Non-pigmented ciliary epithelial cell (primary cell): ENCODE measurements at regions not wholly inside any gene's neighbourhood (a gene's known extent, or its start where the extent isn't known, plus 50 kb on each side); places are given as distances from the start of the nearest gene placed in this dataset.

Experiments used
- DNase-seq: peaks from one replicate; pipeline ENCODE4 v3.0.0-alpha.2; 2010; ENCODE audit warnings: low read depth

GRCh38 chr12:113612793-113613192 lies 141.1 kb upstream of the LHX5 start:
- no peak for DNase-seq

DNA sequence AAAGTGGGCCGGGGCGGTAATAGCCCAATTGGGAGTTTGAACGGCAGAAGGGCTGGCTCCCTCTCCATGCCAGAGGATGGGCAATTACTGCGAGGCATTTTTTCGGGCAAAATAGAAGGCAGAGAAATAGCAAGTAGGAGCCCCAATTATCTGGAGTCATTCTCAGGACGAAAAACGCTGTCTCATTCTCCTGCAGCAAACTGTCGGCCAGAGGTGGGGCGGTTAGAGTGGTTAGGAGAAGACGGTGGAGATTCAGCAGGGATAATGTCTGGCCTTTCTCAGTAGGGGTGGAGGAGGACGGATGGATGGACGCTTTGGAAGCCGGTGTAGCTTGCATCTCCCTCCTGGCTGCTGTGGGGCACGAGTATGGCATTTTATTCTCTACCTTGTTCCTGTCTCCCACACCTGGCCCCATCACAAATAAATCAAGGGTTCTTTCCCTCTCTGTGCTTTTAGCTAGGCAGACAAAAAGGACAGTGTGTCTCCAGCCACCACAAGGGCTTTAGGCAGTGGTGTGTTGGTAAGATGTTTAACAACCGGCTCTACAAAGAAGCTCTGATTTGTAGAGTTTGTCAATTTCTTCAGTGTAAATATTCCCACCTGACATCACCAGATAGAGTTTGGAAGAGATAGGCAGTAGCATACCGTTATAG lies 140.5 kb upstream of the LHX5 start:
- no peak for DNase-seq

DNA sequence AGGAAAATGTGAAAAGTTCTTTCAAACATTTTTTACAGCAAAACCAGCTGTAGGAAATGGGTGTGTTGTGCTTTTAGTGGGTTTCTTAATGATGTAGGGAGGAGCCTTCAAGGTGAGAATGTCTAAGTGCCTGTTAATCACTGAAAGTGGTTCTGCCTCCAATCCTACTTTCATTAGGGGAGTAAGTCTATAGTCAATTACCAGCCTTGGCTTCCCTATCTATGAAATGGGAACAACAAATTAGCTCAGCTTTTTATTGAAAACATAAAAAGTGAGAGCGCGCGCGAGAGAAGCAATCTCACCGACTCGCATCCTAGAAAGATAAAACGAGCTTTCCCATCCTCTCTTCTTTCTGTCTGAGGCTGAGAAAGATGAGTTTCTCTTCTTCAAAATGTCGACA lies 140.0 kb upstream of the LHX5 start:
- DNase-seq = no peak

GRCh38 chr12:113610698-113611097 lies 139.0 kb upstream of the LHX5 start:
- DNase-seq = no peak

DNA sequence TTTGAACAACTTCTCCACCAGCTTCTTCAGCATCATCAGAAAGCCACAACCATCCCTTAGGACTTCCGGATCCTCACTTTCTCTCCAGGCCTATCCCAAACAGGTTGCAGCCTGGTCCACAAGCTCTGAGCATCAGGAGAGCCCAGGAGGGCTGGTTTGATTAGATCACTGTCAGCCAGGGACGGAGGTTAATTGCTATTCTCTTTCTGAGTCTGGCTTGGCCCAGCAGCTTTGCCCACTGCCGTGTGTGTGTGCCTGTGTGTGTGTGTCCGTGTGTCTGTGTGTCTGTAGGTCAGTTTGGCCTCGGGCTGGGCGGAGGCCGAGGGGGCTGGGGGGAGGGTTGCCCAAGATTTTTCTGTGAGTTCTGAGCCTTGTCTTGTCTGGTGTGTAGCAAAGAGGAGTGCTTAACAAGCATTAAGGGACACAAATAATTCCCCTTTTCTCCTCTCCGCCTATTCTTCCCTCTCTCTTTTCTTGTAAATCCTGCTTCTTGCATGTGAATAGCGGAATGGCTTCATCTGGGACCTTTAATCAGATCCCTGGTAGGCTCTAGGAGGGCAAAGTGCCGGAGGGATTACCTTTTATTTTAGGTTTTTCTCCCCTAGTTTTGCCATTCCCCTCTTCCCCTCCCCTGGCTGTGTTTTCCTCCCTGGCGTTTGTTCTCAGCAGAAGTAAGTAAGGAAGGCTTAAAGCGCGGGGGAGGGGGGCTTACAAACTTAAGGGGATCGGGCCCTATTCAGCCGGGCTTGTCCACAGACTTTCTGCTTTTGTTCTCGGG lies 138.2 kb upstream of the LHX5 start:
- no peak for DNase-seq

DNA sequence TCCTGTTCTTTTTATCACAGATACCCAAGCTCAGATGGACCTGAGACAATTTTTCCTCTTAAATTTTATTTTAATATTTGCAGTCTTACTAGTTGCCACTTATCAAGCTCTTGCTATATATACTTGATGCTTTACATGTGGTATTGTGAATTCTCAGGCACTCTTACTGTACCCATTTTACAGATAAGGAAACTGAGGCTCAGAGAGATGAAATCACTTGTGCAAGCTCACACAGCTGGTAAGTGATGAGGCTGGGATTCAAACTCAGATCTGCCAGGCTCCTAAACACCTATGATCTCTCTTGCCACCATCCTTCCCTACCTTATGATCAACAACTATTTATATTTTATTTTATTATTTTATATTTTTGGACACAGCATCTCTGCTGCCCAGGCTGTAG lies 133.0 kb upstream of the LHX5 start:
- no peak for DNase-seq

DNA sequence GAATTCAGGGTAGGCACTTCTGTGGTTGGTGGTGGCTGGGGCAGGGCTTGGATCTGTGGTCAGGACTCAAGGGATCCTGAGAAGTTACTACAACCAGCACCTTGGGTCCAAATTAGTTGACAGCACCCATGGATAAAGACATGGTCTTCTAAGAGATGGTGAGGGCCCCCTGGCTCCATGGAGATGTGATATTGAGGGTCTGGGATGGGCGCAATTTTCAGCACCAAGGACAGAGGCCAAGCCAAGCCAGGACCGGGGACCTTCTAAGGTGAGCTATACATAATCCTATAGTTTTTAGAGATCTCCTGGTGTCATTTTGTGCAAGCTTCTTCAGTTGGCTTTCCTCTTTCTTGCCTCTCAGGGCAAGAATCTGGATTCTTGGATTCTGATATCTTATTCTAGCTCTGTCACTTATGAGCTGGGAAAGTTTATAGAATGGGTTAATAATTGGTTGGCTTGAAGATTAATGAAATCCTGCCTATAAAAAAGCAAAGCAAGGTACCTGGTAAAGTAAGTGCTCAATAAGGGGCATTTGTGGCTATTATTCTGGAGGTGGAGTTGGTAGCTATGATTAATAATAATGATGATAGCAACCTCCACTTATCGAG lies 130.1 kb upstream of the LHX5 start:
- no peak for DNase-seq

DNA sequence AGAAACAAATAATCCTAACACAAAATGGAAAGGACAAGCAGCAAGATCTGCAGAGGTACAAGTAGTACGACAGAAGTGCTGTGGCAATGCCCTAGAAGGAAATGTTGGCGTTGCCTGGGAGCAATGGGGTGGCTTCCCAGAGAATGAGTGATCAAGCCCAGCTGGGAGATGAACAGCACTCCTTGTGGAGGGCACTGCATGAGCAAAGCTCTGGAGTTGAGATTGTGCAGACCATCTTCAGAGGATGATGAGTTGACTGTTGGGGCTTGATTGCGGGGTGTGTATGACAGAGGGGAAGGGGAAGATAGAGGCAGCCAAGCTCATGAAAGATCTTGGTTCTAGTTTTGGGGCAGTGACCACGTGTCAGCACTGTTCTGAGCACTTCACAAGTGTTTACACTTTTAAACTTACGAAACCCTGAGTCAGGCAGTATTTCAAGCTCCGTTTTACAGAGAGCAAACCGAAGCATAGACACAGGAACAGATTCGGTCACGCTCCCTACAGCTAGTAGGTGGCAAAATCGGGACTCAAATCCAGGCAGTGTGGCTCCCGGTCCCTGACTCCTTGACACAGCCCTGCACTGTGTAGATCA lies 127.2 kb upstream of the LHX5 start:
- DNase-seq = no peak

DNA sequence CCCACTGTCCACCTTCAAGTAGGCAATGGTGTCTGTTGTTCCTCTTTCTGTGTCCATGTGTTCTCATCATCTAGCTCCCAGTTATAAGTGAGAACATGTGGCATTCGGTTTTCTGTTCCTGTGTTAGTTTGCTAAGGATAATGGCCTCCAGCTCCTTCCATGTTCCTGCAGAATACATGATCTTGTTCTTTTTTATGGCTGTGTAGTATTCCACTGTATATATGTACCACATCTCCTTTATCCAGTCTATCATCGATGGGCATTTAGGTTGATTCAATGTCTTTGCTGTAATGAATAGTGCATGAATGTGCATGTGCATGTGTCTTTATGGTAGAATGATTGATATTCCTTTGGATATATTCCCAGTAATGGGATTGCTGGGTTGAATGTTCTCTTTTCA lies 123.3 kb upstream of the LHX5 start:
- DNase-seq = no peak

GRCh38 chr12:113591480-113591974 lies 119.9 kb upstream of the LHX5 start:
- DNase-seq = no peak

GRCh38 chr12:113589437-113589836 lies 117.8 kb upstream of the LHX5 start:
- DNase-seq = no peak

GRCh38 chr12:113587720-113588119 lies 116.0 kb upstream of the LHX5 start:
- no peak for DNase-seq

- no peak for DNase-seq
Measured at GRCh38 chr12:113586461-113586860, 114.8 kb upstream of the LHX5 start.

DNA sequence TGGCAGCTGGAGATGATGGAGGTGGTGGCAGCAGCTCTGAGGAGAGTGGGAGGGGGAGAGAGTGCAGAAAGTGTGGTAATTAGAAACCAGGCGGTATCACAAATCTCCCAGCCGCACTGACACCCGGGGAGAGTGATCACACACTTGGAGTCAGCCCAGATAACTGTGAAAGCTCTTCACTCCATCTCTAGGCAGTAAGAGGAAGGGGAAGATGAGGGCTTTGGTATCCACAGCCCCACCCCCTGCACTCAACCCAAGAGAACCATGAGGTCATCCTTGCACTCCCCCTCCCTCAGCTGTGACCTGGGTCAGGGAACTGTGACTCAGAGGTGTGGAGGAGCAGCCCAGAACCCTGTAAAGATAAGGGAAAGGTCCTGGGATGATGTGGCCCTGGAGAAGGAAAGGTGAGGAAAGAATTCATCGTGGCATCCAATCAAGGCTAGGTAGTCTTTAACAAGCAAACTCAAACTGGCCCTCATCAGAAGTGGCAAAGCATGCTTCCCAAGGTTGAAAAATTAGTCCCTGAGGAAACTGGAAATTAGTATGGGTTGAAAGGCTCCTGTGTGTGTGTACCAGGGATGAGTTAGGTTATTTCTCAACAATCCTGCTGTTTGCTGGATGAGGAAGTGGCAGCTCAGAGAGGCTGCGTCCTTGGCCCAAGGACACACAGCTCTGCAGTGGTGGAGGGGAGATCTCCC lies 111.0 kb upstream of the LHX5 start:
- DNase-seq = no peak

GRCh38 chr12:113581342-113581741 lies 109.7 kb upstream of the LHX5 start:
- DNase-seq = no peak

- DNase-seq = no peak
Measured at GRCh38 chr12:113580437-113580836, 108.8 kb upstream of the LHX5 start.

GRCh38 chr12:113577464-113578129 lies 105.9 kb upstream of the LHX5 start:
- DNase-seq = no peak

GRCh38 chr12:113575386-113575785 lies 103.7 kb upstream of the LHX5 start:
- DNase-seq = no peak

DNA sequence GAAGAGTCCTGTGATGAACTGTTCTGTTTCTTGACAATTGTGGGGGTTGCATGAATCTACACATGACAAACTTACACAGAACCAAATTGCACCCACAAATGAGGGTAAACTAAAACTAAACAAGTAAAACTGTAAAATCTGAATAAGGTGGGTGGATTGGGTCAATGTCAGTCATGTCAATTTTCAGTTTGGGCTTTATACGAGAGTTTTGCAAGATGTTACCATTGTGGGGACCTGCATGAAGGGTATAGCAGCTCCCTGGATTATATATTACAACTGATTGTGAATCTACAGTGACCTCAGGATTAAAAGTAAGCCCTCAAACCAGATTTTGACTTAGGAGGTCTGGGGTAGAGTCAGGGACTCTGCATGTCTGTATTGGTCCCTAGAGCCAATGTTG lies 101.5 kb upstream of the LHX5 start:
- no peak for DNase-seq

- no peak for DNase-seq
Measured at GRCh38 chr12:113571713-113572112, 100.0 kb upstream of the LHX5 start.

DNA sequence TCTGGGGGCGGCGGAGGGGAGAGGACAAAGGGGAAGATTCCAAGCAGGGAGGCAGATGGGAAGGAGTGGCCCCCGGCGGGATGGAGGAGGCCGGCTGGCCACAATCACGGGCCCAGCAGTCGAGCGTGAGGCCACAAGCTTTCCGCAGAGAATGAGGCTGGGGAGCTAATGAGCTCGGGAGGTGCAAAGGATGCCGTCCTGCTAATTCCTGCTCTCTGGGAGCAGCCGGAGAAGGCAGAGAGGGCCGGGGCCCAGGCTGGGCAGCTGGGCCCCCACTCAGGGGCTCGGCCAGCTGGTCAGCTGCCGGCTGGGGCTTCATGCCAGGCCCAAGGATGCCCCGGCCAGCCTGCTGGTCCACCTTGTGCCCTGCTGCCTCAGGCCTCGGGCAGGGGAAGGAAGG lies 98.1 kb upstream of the LHX5 start:
- DNase-seq = no peak

DNA sequence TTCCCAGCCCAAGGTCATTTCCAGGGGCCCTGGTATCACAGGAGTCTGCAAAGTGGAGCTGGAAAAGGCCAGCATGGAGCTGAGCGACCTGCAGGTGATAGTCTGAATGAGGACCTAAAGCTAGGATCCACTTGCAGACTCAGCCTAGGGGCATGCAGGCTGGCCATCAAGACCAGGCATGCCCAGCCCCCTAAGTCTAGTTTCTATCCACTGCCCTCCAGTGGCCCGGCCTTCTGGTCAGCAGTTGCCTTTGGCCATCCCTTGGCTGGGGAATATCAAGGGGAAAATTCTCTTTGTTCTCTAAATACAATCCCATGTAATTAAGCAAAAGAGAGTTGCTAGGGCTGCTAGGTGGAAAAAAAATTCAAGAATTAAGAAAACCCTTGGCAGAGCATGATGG lies 96.3 kb upstream of the LHX5 start:
- DNase-seq = no peak
